NCI-H1105 treated with DMSO at 0.1 percent for 48 hours (cell line): ENCODE measurements at regions not wholly inside any gene's neighbourhood (a gene's known extent, or its start where the extent isn't known, plus 50 kb on each side); places are given as distances from the start of the nearest gene placed in this dataset.

Experiments used
- DNase-seq: peaks from one replicate; lab custom pipeline; 2025; lab: John Stamatoyannopoulos, UW

DNA sequence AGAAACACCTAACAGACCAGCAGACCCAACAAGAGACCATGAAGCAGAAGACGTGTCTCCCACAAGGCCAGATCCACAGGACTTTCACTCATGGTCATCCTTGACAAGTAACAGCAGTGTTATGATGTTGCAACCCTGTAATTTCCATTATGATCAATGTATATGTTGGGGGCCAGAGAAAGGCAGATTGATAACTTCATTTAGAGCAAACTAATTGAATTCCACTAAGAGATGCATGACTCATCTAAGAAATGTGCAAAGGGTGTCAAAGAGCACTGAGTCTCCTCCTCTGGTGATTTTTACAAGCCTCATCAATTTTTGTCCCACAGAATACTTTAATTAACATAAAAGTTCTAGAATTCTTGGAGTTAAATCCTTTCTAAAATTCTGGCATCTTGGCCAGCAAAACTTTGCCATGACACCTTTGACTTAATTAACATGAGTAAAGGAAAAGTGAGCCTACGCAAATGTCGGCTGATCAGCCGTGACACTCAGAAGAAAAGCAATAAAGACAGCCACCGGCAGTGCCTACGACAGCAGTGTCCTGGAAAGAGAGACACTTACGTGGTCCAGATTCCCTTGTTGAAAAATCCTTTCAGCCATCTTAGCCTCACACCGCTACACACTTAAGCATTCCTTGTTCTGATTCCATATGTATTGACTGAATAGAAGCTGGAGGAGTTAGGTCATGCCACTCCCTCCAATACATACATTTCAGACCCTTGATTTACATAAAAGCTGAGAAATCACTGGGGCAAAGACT, 370.2 kb upstream of the CCDC196 start:
- DNase-seq: no peak

DNA sequence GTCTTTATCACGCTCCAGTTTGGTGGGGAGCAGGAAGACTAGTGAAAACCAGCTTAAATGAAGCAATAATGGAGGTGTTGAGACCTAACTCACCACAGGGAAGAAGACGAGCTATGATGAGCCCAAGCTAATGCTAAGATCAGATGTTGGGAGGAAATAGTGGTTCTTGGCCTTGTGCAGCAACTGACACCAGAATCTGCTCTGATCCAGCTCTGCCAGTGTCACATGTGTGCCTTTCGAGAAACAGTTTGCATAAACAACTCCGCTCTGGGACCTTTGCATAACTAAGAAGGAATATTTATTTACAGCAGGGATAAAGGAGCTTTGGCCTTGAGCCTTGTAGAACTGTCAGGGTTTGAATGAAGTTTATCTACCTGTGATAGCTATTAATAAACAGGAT, 369.4 kb upstream of the CCDC196 start:
- no peak for DNase-seq

DNA sequence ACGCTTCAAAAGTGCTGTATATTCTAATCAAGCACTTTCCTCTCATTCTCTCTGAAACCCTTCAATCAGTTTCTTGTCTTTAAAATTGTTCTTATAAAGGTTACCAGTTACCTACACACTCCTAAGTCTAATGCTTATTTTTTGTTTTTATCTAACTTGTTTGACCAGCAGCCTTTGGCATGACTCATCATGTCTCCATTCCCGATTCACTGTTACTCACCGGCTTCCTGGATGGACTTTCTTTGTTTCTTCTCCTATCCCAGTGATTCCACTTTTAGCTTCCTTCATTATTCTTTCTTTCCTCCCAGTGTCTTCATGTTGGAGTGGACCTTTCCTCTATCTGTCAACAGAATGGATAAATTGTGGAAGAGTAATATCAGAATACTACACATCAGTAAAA, 368.6 kb upstream of the CCDC196 start:
- no peak for DNase-seq

DNA sequence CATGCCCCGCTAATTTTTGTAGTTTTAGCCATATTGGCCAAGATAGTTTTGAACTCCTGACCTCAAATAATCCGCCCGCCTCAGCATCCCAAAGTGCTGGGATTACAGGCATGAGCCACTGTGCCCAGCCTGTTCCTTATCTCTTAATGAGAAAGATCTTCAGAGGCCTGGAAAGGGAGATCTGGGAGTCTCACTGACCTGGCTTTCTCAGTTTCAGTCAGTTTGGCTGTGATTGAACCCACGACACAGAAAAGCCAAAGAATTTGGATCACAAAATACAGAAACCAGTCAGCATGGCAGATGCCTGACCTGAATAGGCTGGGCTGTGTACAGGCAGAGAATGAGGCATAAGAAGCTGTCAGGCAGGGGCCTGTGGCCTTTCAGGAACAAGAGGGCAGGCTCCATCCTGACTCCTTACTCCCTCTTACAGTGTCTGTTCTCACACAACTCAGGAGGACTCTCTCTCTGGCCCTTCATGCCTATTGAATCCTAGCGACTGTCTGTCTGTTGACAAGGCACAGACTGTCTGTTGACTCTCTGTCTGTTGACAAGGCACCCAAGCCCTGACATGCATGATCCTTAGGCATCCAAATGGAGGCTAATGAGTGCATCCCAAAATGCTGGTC, 366.5 kb upstream of the CCDC196 start:
- DNase-seq: no peak

DNA sequence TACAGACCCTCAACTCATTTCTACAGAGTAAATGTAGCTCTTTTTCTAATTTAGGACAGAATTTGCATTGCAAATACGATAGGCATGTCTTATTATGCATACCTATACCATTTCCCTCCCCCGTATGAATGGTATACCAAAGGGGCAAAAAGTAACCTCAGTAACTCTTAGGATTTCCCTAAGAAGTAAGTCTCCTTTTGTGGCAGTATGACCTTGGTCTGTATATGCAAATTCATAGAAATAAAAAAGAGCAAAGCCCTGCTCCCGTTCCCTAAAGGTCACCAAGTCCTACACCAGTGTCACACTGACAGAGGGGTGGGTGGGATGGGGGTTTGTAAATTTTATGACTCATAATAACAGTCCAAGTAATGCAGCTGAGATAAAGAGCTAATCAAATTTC, 365.8 kb upstream of the CCDC196 start:
- no peak for DNase-seq

DNA sequence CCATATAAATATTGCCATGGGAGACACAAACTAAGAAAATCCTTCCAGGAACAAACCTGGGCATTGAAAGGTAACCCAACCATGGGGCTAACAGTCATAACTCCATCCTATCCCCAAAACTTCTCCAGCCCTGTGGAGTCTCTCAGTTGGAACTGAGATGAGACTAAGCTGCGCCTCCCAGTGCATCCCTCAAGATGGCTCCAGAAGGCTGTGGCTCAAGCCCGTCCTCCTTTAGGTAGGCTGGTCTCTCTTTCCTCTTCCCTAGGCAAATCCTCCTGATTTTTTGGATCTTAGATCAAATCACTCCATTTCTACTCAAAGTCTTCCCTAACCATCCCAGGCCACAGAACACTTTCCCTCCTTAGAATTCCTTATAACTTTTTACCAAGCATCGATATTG, 364.3 kb upstream of the CCDC196 start:
- no peak for DNase-seq

DNA sequence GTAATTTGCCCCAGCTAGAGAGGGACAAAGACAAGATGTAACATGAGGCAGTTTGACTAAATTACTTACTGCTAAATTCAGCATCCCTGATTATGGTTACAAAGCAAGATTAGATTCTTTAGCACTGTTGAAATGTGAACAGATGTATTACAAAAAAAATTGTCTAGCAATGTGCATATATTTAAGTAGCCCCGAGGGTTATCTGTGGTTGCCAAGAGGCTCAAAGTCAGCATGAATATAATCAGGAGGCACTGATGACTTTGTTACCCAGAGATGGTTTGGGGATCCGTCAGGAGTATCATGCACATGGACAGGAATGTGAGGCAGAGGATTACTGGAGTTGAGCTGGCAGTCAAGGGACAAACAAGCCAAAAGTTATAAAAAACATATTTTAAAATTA, 356.9 kb upstream of the CCDC196 start:
- no peak for DNase-seq

DNA sequence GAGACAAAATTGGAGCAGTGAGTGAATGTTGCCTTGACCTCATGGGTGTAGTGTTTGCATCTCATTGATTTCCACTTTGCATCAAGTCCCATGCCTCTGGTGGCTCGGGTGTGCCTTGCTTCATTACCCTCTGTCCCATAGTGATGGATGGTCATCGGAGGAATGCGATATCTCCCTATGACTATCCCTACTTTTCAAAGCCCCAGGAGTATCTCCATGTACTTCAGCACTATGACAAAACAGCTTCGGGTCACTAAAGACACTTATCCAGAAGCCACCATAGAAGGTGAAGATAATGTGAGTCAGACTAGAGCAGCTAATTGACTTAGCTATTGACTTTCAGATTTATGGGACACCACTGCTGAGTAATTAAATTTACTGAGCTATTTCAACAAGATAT, 355.1 kb upstream of the CCDC196 start:
- no peak for DNase-seq

DNA sequence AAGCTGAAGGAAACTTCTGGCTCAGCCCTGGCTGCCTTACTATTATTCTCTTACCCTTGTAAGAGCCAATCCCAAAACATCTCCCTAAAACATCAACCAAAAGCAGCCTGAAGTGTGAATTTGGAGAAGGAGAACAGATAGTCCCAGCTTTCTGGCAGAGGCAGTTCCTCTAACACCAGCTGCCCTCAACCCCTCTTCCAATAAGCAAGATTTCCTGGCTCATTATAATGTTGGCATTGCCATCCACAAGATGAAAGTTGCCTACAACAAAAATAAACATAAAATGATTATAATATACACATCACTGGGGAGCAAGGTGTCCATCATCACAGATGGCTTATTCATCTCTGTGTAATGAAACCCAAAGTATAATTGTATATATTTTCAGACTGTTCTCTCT, 352.5 kb upstream of the CCDC196 start:
- no peak for DNase-seq

DNA sequence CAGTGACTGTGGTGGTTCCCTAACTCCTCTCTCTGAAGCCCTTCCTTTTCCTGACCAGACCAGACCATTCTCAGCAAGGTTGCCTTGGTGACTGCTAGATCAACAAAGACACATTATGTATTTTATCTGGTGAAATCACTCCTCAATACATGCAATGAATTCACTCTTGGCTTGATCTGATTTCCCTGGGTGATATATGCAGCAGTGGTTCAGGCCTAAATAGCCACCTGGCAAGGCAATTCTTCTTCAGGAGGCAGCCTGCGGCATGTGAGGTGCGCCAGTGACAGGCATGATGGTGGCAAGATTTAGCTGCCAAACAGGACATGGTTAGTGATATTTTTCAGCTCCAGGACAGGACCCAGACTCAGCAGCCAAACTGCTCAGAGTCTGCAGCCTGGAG, 350.3 kb upstream of the CCDC196 start:
- no peak for DNase-seq

DNA sequence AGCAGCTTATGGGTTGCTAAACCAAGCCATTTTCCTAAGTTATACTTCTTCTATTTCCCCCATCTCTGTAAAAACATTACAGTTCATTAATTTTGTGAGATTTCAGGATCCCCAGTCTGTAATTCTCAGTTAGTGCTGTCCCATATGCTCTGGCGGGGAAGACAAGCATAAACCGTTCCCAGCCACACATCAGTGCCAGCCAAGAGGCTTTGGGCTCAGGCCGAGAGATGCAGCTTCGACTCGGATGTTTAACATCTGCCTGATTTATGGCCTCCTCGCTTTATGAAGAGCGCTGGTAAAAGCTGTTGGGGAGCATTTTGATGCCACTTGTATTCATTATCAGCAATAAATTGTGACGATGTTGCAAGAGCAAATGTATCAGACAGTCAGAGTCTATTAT, 349.1 kb upstream of the CCDC196 start:
- peak; percentile 90 for DNase-seq

DNA sequence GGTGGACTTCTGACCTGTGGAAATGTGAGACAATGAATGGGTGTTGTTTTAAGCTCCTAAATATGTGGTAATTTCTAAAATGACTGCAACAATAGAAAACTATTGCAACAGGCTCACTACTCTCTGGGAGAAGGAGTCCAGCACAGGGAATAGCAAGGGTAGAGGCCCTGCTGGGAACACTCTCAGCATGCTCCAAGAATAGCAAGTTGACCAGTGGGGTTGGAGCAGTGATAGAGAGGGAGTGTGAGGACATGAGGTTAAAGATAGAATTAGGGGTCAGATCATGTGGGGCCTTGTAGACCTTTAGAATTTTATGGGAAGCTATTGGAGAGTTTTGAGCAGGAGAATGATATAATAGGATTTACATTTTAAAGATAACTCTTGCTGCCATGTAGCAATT, 346.7 kb upstream of the CCDC196 start:
- DNase-seq: no peak

DNA sequence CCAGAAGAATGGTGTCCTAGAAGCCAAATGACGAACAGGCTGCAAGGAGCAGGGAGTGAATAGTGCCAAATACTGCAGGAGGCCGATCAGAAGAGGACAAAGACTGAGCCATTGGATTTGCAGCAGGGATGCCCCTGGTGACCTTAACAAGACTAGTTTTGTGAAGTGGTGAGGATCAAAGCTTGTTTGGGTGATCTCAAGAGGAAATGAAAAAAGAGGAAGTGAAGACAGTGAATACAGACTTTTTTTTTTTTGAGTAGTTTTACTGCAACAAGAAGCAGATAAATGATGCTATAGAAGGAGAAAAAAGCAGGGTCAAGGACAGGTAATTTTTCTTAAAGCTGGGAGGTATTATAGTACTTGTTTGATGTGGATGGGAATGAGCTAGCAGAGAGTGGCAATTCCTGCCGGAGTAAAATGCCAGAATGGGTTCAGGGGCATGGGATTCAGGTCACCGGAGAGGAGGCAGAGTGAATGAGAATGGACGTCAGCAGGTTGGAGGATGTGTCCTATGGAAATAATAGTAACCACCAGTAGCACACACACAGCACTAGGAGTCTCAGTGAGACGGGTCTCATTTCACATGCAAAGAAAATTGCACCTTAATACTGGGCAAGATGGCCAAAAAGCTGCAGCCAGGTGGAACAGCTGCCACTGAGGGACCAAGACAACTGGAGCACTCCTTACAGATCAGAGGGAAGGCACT, 345.8 kb upstream of the CCDC196 start:
- DNase-seq: no peak

DNA sequence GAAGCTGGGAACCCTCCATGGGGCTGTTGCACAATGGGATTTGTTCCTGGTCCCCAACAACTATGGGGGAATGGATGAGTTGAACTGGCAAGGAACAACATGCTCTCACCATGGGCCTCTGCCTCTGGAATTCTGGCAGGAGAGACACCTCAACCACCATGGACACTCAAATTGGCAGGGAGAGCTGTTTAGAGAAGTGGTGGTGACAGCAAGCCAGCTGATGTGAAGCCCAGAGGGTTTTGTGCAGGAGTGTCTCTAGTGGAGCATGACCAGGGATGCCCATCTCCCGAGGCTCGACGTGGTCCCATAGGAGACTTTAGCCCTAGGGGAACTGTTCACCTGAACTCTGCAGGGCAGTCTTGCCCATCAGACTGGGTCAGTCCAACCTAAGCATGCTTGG, 345.2 kb upstream of the CCDC196 start:
- no peak for DNase-seq

DNA sequence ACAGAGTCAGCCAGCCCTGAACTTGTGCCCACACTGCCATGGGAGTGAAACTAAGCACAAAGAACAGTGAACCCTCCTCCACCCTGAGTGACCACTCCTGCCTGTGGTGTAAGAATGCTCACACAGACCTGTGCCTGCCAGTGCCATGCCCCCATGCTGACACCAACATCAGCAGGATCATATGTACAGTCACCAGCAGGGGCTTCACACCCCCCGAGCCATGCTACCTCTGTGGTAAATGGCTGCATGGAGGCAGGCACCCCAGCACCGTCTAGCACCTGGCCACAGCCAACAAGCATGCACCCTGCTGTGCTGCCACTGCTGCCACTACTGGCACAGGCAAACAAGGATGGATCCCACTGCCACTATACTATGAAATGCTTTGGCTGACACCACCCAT, 344.4 kb upstream of the CCDC196 start:
- no peak for DNase-seq

DNA sequence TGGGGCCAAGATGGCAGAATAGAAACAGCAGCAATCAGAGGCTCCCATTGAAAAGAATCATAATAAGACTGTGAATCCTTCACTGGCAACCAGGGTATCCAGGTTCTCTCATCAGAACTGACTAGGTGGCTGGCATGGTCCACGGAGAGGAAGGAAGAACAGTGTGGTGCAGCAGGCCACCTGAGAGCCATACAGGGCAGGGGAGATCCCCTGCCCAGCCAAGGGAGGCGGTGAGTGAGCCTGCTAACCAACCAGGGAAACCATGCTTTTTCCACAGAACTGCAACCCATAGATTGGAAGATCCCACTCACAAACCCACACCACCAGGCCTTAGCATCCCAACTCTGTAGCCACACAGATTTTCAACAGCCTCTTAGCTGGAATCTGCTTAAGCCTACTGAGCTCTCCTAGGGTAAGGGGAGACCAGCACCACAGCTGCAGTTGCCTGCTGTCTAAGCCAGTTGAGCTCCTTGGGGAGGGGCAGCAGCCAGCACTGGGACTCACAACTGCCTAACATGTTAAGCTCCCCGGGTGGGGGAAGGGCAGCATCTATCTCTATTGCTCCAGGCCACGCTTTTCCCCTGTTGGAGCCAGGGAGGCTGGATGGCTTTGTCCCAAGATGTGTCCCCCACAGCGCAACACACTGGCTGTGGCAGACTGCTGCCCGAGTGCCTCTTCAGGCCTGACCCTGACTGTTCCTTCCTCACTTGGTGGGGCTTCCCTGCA, 342.6 kb upstream of the CCDC196 start:
- no peak for DNase-seq

DNA sequence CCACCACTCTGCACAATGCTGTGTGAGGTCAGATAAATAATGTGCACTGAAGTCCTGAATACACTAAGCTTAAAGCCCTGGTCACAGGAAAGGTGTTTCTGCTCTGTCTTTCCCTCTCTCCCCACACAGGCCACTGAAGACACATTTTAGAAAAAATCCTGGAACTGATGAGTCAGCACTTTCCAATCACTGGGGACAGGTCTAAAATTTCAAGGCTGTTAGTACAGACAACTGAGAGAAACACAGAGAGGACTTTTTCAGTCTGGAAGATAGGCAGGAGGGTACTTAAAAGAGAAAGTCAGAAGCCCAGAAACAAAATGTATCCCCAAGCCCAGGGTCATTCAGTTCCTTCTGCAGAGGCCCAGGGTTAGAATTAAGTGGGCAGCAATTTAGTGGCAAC, 333.9 kb upstream of the CCDC196 start:
- DNase-seq: no peak

DNA sequence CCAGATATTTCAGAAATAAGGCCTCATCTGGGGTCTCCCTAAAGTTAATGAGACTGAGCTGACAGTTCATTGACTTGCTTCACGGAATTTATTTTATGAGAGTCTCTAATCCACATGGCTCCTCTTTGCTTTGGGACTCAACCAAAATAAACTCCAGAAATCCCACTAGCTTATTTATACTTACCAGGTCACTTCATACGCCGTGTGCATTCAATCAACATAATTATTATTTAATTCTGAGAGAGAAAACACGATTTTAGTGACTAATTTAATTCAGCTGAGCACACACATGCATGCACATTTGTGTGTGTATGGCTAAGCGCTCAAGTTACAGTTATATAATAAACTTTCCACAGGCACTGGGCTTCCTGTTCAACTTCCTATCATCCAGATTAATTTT, 333.4 kb upstream of the CCDC196 start:
- no peak for DNase-seq

DNA sequence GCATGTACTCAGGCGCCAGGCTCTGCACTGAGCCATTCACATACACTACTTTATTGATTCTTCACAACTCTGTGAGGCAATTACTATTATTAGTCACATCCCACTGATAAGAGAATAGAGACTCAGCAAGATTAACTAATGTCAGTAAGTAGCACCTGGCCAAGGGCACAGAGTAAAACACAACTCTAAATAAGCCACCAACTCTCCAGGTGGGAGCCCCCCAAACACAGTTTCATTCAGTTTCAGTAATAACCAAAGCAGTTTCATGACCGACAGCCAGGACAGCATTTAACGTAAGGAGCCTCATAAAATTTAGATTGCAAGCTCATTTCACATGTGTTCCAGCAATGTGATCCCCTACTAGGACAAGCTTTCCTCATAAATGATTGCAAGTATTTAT, 323.1 kb upstream of the CCDC196 start:
- DNase-seq: no peak

DNA sequence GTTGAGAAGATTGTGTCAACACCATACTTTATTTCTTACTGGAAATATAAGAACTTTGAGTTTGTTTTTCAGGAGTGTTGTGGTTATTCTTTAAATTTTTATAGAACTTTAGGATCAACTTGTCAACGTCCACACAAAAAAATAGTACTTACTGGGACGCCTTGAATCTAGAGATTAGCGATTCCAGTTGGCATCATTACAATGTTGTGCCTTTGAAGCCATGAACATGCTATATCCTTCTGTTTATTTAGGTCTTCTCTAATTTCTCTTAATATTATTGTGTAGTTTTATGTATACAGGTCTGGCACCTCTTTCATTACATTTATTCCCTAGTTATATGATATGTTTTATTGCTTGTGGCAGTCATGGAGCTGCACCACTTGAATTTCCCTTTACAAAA, 320.8 kb upstream of the CCDC196 start:
- DNase-seq: no peak

DNA sequence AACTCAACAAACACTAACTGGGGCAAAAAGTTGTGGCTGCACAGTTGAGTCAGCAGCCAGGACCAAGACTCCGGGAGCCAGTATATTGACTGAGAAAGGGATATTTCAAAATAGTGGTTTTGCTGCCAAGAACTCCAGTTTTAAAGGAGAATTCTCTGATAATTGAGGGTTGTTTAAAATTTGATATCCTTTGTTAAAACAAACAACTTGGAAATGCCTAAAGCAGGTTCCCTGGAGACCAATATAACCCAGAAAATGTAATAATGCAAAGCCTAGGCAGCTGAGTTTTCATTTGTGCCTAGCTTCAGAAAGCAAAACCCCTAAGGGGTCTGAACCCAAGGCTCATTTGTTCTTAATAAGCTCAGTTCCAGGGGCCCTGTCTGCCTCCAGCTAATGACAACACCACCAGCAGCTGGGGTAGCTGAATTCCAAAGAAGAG, 311.7 kb upstream of the CCDC196 start:
- DNase-seq: no peak

DNA sequence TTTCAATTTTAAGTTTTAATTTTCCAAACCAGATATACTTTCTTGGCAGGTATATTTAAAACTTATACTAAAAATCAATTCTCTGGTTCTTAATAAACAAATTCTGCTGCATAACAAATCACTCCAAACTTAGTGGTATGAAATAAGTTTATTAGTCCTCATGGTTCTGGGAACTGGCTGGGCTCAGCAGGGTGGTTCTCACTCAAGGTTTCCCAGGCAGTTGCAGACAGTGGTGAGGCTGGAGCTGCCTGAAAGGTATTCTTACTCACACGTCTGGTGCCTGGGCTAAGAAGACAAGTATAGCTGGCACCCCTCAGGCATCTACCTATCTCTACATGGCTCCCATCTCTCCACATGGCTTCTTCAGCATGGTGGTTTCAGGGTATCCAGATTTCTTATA, 308.2 kb upstream of the CCDC196 start:
- DNase-seq: no peak

DNA sequence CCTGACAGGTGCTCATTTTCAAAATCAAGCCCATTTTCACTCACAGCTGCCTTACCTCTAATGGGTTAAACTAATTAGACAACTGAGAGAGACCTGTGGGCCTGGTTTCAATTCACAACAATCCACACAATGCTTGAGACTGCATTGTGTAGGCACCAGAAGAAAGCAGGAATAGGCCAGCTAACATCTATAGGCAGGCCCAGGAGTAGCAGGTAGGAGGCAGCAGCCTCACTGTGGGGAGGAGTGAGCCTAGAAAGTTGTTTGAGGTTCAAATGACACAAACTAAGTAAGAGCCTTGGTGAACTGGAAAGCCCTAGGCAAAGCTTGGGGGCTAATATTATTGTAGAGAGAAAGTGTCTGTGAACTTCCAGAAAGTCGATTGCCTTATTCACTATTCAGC, 289.5 kb upstream of the CCDC196 start:
- no peak for DNase-seq
